CD4-positive, alpha-beta T cell treated with Interleukin-6 for 4 hours (primary cell): ENCODE measurements at regions not wholly inside any gene's neighbourhood (a gene's known extent, or its start where the extent isn't known, plus 50 kb on each side); places are given as distances from the start of the nearest gene placed in this dataset.

Experiments
- DNase-seq: peaks from one replicate; pipeline ENCODE4 v3.0.0-alpha.2; 2020; ENCODE audit warnings: mixed read lengths

GRCh38 chr7:47145186-47145725 is 436.7 kb downstream of the TNS3 start:
- DNase-seq = no peak

GRCh38 chr7:47143339-47143738 is 438.6 kb downstream of the TNS3 start:
- DNase-seq = no peak

GRCh38 chr7:47142867-47143175 is 439.1 kb downstream of the TNS3 start:
- DNase-seq = no peak

- DNase-seq = no peak
Observed at GRCh38 chr7:47142169-47142866, 439.6 kb downstream of the TNS3 start.

GRCh38 chr7:47132471-47132870 is 449.4 kb downstream of the TNS3 start:
- DNase-seq = no peak

- DNase-seq = no peak
Observed at GRCh38 chr7:47128700-47129099, 453.2 kb downstream of the TNS3 start.

- DNase-seq = no peak
Observed at GRCh38 chr7:47125529-47125928, 456.4 kb downstream of the TNS3 start.

GRCh38 chr7:47119261-47119865 is 462.5 kb downstream of the TNS3 start:
- DNase-seq = no peak

GRCh38 chr7:47104206-47104549 is 477.7 kb downstream of the TNS3 start:
- no peak for DNase-seq

GRCh38 chr7:47103498-47104205 is 478.3 kb downstream of the TNS3 start:
- DNase-seq = no peak

GRCh38 chr7:47102331-47102841 is 479.5 kb downstream of the TNS3 start:
- no peak for DNase-seq

- DNase-seq = no peak
Observed at GRCh38 chr7:47100817-47101435, 481.0 kb downstream of the TNS3 start.

- no peak for DNase-seq
Observed at GRCh38 chr7:47100148-47100816, 481.6 kb downstream of the TNS3 start.

- no peak for DNase-seq
Observed at GRCh38 chr7:47097431-47097830, 484.5 kb downstream of the TNS3 start.

GRCh38 chr7:47095946-47096345 is 486.0 kb downstream of the TNS3 start:
- DNase-seq = no peak

GRCh38 chr7:47094462-47094861 is 487.4 kb downstream of the TNS3 start:
- DNase-seq = no peak

GRCh38 chr7:47093320-47094234 is 488.3 kb downstream of the TNS3 start:
- no peak for DNase-seq

GRCh38 chr7:47092336-47092735 is 489.6 kb downstream of the TNS3 start:
- DNase-seq = no peak

GRCh38 chr7:47091141-47091540 is 490.8 kb downstream of the TNS3 start:
- DNase-seq = no peak

- no peak for DNase-seq
Observed at GRCh38 chr7:47089461-47089860, 492.4 kb downstream of the TNS3 start.

GRCh38 chr7:47089068-47089417 is 492.9 kb downstream of the TNS3 start:
- no peak for DNase-seq
